Activated CD4-positive, alpha-beta memory T cell treated with anti-CD3 and anti-CD28 coated beads for 36 hours (primary cell): ENCODE measurements at regions not wholly inside any gene's neighbourhood (a gene's known extent, or its start where the extent isn't known, plus 50 kb on each side); places are given as distances from the start of the nearest gene placed in this dataset.

Source experiments
- CTCF ChIA-PET: fragments of 350-600 bp; sonication (Branson Sonifier 250); formaldehyde crosslinking; loops from one replicate; lab custom pipeline; 2021; ENCODE audit warnings: antibody characterized with exemption, inconsistent platforms; lab: Charles Lee
- POLR2A ChIA-PET: fragments of 350-600 bp; sonication (Branson Sonifier 250); formaldehyde crosslinking; loops from one replicate; lab custom pipeline; 2021; ENCODE audit warnings: antibody characterized with exemption; lab: Charles Lee
- DNase-seq: peaks from one replicate; pipeline ENCODE4 v3.0.0-alpha.2; 2020
- H3K27ac Mint-ChIP-seq: one replicate; pipeline ENCODE4 v1.8.0; 2021; ENCODE audit warnings: mixed read lengths
- H3K27me3 Mint-ChIP-seq: one replicate; pipeline ENCODE4 v1.8.0; 2021; ENCODE audit warnings: mixed read lengths
- H3K36me3 Mint-ChIP-seq: one replicate; pipeline ENCODE4 v1.8.0; 2021; ENCODE audit warnings: mixed read lengths
- H3K4me1 Mint-ChIP-seq: one replicate; pipeline ENCODE4 v1.8.0; 2021; ENCODE audit warnings: low read depth, mixed read lengths
- H3K4me3 Mint-ChIP-seq: one replicate; pipeline ENCODE4 v1.8.0; 2021; ENCODE audit warnings: mild to moderate bottlenecking, mixed read lengths
- H3K9me3 Mint-ChIP-seq: one replicate; pipeline ENCODE4 v1.8.0; 2021; ENCODE audit warnings: mixed read lengths
- intact Hi-C: fragments of 100-400 bp; cut with micrococcal nuclease; formaldehyde crosslinking; loops from one replicate; pipeline ENCODE4 v1.15.1; 2023

DNA sequence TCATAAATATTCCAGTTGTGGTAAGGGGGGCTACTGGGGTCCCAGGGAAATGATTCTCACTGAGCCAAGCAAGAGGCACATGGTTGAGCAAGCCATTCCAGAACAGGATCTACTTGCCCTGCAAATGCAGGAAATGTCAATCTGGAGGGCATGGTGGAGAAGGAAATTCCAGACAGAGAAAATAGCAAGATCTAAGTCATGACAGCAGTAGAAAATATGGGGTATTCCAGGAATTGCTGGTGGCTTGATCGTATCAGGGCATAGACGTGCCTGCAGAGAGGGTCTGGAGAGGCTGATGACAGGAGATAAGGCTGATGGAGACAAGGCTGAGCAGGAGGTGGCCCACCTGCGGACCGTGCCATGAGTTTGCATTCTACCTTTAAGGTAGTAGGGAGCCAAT, 566.3 kb upstream of the CADM1 start:
- POLR2A ChIA-PET: no interaction called here
- no peak overlapping the region for H3K4me3 Mint-ChIP-seq
- DNase-seq: no peak
- H3K27me3 Mint-ChIP-seq: no peaks in the 10 kb centered on the region
- intact Hi-C loops: no loop called here
- H3K27ac Mint-ChIP-seq: no peak overlapping the region
- H3K36me3 Mint-ChIP-seq: no peaks in the 10 kb centered on the region
- H3K4me1 Mint-ChIP-seq: no peaks in the 10 kb centered on the region
- no peaks in the 10 kb centered on the region for H3K9me3 Mint-ChIP-seq
- CTCF ChIA-PET: no interaction called here

GRCh38 chr11:116066777-116067176, 562.6 kb upstream of the CADM1 start:
- no peaks in the 10 kb centered on the region for H3K36me3 Mint-ChIP-seq
- H3K4me1 Mint-ChIP-seq: no peaks in the 10 kb centered on the region
- DNase-seq: no peak
- CTCF ChIA-PET: no interaction called here
- no peaks in the 10 kb centered on the region for H3K9me3 Mint-ChIP-seq
- POLR2A ChIA-PET: no interaction called here
- intact Hi-C loops: no loop called here
- no peak overlapping the region for H3K27ac Mint-ChIP-seq
- no peak overlapping the region for H3K4me3 Mint-ChIP-seq
- H3K27me3 Mint-ChIP-seq: peaks cover 4% of the 10 kb centered on the region

DNA sequence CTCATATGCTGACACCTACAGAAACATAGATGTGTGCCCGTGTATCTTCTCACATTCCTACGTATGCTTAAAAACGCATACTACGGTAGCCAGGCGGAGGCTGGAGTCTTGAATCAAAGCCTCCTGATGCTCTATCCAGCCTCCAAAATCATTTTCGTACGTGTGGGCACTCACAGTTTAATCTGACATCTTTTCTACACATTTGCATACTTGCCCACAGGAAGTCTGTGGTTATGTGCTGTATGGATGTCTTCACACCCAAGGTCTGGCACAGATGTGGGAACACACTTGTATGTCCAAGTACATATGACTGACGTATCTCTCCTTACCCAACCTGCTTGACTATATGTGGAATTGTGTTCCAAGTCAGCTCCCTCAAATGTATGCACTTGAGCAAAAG, 561.8 kb upstream of the CADM1 start:
- no peak for DNase-seq
- Mint-ChIP-seq H3K36me3 (no peaks in the 10 kb centered on the region), H3K4me3 (no peak overlapping the region), H3K27ac (no peak overlapping the region), H3K4me1 (no peaks in the 10 kb centered on the region), H3K9me3 (no peaks in the 10 kb centered on the region), H3K27me3 (peaks cover 4% of the 10 kb centered on the region)
- intact Hi-C loops: no loop called here
- CTCF ChIA-PET: no interaction called here
- POLR2A ChIA-PET: no interaction called here

GRCh38 chr11:116065191-116065895, 561.1 kb upstream of the CADM1 start:
- POLR2A ChIA-PET: no interaction called here
- intact Hi-C loops: no loop called here
- Mint-ChIP-seq H3K27ac (no peak overlapping the region), H3K27me3 (peaks cover 4% of the 10 kb centered on the region), H3K4me1 (no peaks in the 10 kb centered on the region), H3K4me3 (no peak overlapping the region), H3K36me3 (no peaks in the 10 kb centered on the region), H3K9me3 (no peaks in the 10 kb centered on the region)
- CTCF ChIA-PET: no interaction called here
- no peak for DNase-seq

DNA sequence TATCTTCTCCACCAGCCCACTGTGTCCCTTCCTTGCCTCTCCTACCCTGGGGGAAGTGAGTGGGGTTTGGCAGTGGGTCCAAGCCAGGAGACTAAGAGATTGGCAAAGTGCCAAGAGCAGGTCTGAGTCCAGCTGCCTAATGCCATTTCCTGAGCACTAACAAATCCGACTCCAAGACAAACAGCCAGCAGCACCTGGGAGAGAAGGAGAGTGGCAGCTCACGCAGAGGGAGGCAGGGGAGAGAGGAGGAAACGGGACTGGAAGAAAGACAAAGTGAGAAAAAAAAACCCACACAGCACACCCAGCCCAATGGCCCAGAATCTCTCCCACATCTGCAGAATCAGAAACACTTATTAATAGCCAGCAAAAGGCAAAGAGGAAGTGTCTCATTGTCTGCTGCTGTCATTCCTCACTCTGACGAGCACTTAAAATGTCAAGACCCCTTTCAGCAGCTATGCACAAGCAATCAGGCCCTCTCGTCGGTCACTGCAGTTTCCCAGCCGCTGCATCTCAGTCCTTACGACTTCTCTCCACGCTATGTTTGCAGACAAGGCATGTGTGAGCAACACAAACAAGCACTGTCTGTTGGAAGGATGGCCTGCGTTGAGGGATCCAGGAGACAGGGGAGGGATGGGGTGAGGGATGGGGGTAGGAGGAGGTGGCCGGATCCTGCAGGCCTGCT, 558.4 kb upstream of the CADM1 start:
- POLR2A ChIA-PET: no interaction called here
- DNase-seq: no peak
- H3K9me3 Mint-ChIP-seq: no peaks in the 10 kb centered on the region
- peaks cover 4% of the 10 kb centered on the region for H3K27me3 Mint-ChIP-seq
- no peak overlapping the region for H3K27ac Mint-ChIP-seq
- H3K4me1 Mint-ChIP-seq: no peaks in the 10 kb centered on the region
- H3K36me3 Mint-ChIP-seq: no peaks in the 10 kb centered on the region
- intact Hi-C loops: no loop called here
- CTCF ChIA-PET: no interaction called here
- H3K4me3 Mint-ChIP-seq: no peak overlapping the region

DNA sequence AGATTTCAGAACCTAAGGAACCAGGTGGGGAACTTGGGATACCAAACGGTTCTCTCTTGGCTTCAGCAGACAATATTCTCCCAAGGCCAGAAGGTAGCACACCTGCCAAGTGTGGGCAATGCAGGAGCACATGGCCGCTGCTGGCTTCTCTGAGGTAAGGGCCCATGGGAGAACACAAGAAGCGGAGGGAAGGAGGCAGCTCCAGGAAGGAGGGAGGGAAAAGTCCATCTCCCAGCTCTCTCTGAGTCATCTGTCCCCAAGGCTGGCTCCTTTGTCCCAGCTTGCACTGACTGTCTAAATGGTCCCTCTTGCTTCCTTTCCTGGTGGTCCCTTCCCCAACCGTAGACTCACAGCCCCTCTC, 557.9 kb upstream of the CADM1 start:
- Mint-ChIP-seq H3K27me3 (peaks cover 4% of the 10 kb centered on the region), H3K4me1 (no peaks in the 10 kb centered on the region), H3K4me3 (no peak overlapping the region), H3K9me3 (no peaks in the 10 kb centered on the region), H3K27ac (no peak overlapping the region), H3K36me3 (no peaks in the 10 kb centered on the region)
- POLR2A ChIA-PET: no interaction called here
- CTCF ChIA-PET: no interaction called here
- DNase-seq: no peak
- intact Hi-C loops: no loop called here

GRCh38 chr11:116061322-116061721, 557.1 kb upstream of the CADM1 start:
- ChIA-PET CTCF (no interaction called here), POLR2A (no interaction called here)
- H3K36me3 Mint-ChIP-seq: no peaks in the 10 kb centered on the region
- no peak overlapping the region for H3K27ac Mint-ChIP-seq
- H3K27me3 Mint-ChIP-seq: peaks cover 4% of the 10 kb centered on the region
- DNase-seq: no peak
- no peaks in the 10 kb centered on the region for H3K9me3 Mint-ChIP-seq
- no peak overlapping the region for H3K4me3 Mint-ChIP-seq
- H3K4me1 Mint-ChIP-seq: no peaks in the 10 kb centered on the region
- intact Hi-C loops: no loop called here

- no peak overlapping the region for H3K27ac Mint-ChIP-seq
- POLR2A ChIA-PET: no interaction called here
- CTCF ChIA-PET: no interaction called here
- H3K27me3 Mint-ChIP-seq: peaks cover 4% of the 10 kb centered on the region
- H3K9me3 Mint-ChIP-seq: no peaks in the 10 kb centered on the region
- H3K4me1 Mint-ChIP-seq: no peaks in the 10 kb centered on the region
- intact Hi-C loops: no loop called here
- H3K36me3 Mint-ChIP-seq: no peaks in the 10 kb centered on the region
- DNase-seq: no peak
- no peak overlapping the region for H3K4me3 Mint-ChIP-seq
Measured at GRCh38 chr11:116059919-116060318, 555.7 kb upstream of the CADM1 start.

DNA sequence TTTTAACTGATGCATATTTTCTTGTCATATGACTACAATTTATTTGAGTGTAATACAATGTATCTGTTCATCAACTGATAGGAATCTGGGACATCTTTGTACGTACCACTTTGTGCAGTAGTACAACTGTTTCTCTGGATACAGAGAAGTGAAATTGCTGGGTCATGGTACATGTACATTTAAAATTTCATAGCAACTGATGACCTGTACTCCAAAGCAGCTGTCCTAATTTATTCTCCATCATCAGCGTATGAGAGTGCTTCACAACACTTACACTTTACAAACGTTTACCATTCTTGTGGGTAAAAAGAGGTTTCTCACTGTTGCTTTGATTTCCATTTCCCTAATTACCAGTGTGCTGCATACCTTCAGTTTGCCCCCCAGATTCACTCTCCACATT, 552.8 kb upstream of the CADM1 start:
- Mint-ChIP-seq H3K4me1 (no peaks in the 10 kb centered on the region), H3K36me3 (no peaks in the 10 kb centered on the region), H3K4me3 (no peak overlapping the region), H3K27me3 (peaks cover 2% of the 10 kb centered on the region), H3K9me3 (no peaks in the 10 kb centered on the region), H3K27ac (no peak overlapping the region)
- no peak for DNase-seq
- intact Hi-C loops: no loop called here
- CTCF ChIA-PET: no interaction called here
- POLR2A ChIA-PET: no interaction called here

- DNase-seq: no peak
- no peaks in the 10 kb centered on the region for H3K4me1 Mint-ChIP-seq
- H3K36me3 Mint-ChIP-seq: no peaks in the 10 kb centered on the region
- ChIA-PET CTCF (interaction anchor here (0.5 kb wide), 1 partner anchor 451 kb away, joined by 3 read pairs; no protein-coding TSS in a partner anchor), POLR2A (no interaction called here)
- no peaks in the 10 kb centered on the region for H3K9me3 Mint-ChIP-seq
- no peak overlapping the region for H3K27ac Mint-ChIP-seq
- no peak overlapping the region for H3K4me3 Mint-ChIP-seq
- intact Hi-C loops: no loop called here
- peaks cover 2% of the 10 kb centered on the region for H3K27me3 Mint-ChIP-seq
Measured at GRCh38 chr11:116055064-116055463, 550.8 kb upstream of the CADM1 start.

DNA sequence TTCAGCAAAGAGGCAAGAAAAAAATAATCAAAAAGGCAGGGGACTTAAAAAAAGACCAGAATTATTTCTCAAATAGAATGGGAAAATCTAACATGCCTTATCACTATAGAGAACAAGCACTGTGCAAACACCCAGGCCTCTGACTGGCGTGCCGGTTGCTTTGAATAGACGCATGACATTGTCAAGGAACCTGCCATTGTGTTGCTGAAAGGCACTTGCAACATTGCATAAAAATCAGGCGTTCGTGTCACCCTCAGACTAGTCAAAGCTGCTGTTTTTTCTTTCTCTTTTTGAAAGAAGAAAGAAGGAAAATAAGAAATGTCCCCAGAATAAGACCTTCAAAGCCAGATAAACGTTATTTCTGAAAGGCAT, 549.3 kb upstream of the CADM1 start:
- intact Hi-C loops: no loop called here
- Mint-ChIP-seq H3K27me3 (peaks cover 2% of the 10 kb centered on the region), H3K4me3 (no peak overlapping the region), H3K9me3 (no peaks in the 10 kb centered on the region), H3K27ac (no peak overlapping the region), H3K4me1 (no peaks in the 10 kb centered on the region), H3K36me3 (no peaks in the 10 kb centered on the region)
- ChIA-PET POLR2A (no interaction called here), CTCF (no interaction called here)
- no peak for DNase-seq

DNA sequence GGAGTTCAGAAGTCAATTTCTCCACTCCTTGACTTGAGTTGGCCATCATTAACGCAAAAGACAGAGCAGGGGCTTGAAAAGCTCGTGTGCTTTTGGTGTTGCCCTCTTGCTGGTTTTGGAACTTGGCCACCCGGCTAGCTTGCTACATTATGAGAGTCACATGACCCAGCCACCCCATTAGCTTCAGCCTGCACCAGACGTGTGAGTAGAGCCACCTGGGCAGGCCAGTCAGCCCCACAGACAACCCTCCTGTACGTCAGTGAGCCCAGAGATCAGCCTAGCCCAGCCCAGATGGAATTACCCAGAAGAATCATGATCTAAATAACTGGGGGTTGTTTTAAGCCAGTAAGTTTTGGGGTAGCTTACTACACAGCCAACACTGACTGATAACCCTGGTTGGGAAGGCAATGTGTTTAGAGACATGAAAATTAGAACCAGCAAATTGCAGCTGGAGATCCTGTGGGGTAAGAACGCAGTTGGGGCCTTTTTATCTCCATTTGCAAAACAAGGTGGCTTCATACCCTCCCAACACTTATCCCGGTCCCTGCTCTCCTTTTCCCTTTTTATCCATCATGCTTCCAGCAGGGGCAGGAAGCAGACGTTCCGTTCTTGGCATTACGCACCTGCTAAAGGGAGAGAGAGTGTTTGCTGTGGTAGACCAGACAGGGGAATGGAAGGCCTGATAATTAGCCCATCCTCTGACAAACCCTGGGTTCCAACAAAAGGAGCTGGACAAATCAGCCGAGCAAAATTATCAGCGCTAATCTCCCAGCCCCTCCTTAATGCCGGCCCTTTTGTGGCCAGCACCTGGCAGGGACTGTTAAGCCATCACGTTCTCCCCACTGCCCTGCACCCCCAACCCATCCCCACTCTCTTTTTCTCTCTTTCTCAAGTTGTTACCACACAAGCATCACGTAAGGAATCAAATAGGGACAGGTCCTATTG, 548.7 kb upstream of the CADM1 start:
- Mint-ChIP-seq H3K4me3 (no peak overlapping the region), H3K27ac (no peak overlapping the region), H3K27me3 (peaks cover 2% of the 10 kb centered on the region), H3K4me1 (no peaks in the 10 kb centered on the region), H3K9me3 (no peaks in the 10 kb centered on the region), H3K36me3 (no peaks in the 10 kb centered on the region)
- CTCF ChIA-PET: no interaction called here
- POLR2A ChIA-PET: no interaction called here
- intact Hi-C loops: no loop called here
- no peak for DNase-seq
